OCI-LY7 (cell line): ENCODE measurements at regions not wholly inside any gene's neighbourhood (a gene's known extent, or its start where the extent isn't known, plus 50 kb on each side); places are given as distances from the start of the nearest gene placed in this dataset.

ENCODE experiments used
- CTCF ChIP-seq: fragments of 200-600 bp; sonication (generic); conservative IDR thresholded peaks from 2 replicates; pipeline ENCODE4 v1.5.1; 2014; ENCODE audit warnings: mild to moderate bottlenecking, antibody characterized with exemption, low read length, moderate library complexity, mixed read lengths
- EZH2phosphoT487 ChIP-seq: fragments of 200-600 bp; sonication (generic); IDR thresholded peaks from 2 replicates; pipeline ENCODE4 v1.6.1; 2018; ENCODE audit warnings: low read depth, borderline replicate concordance, mild to moderate bottlenecking, mixed run types, antibody characterized with exemption, low read length, moderate library complexity, mixed read lengths

- no peak for TF ChIP-seq CTCF
- no peak for TF ChIP-seq EZH2phosphoT487
These were observed 585.3 kb downstream of the UQCRFS1 start for GRCh38 chr19:28627669-28628068.
